Kidney (tissue), 13 donors: ENCODE measurements at regions not wholly inside any gene's neighbourhood (a gene's known extent, or its start where the extent isn't known, plus 50 kb on each side); places are given as distances from the start of the nearest gene placed in this dataset.

ENCODE experiments used
- DNase-seq, 5 donors: peaks; one replicate each; pipeline ENCODE4 v3.0.0-alpha.2; 2013 to 2020
- FAIRE-seq: peaks from 2 replicates; lab custom pipeline; 2012; peaks lifted over from hg19 to GRCh38; lab: Jason Lieb, UNC
- H3K27ac ChIP-seq, 2 donors: one replicate each; pipeline ENCODE4 v1.7.0; 2013; ENCODE audit warnings: low read depth in 2 of 2, low read length in 2 of 2, inconsistent platforms in 1 of 2
- H3K27me3 ChIP-seq: one replicate; pipeline ENCODE4 v1.7.1; 2013; ENCODE audit warnings: low read length, inconsistent platforms; ENCODE audit not compliant: control insufficient read depth, insufficient read depth
- H3K36me3 ChIP-seq, 3 donors: one replicate each; pipeline versions ENCODE4 v1.7.0 to v1.7.1; 2013; ENCODE audit warnings: low read length in 3 of 3, control low read depth in 1 of 3, inconsistent platforms in 1 of 3; ENCODE audit not compliant: insufficient read depth in 3 of 3, control insufficient read depth in 2 of 3
- H3K4me1 ChIP-seq, 3 donors: one replicate each; pipeline versions ENCODE4 v1.7.0 to v1.7.1; 2013; ENCODE audit warnings: low read length in 3 of 3, inconsistent platforms in 1 of 3, low read depth in 1 of 3; ENCODE audit not compliant: control insufficient read depth in 2 of 3, insufficient read depth in 2 of 3
- H3K4me3 ChIP-seq, 3 donors: one replicate each; pipeline versions ENCODE4 v1.7.0 to v1.8.1; 2013; ENCODE audit warnings: low read length in 3 of 3, control low read depth in 1 of 3, inconsistent platforms in 1 of 3
- H3K9ac ChIP-seq, 3 donors: one replicate each; pipeline versions ENCODE4 v1.7.0 to v1.7.1; 2013; ENCODE audit warnings: low read length in 3 of 3, control low read depth in 1 of 3, inconsistent platforms in 1 of 3
- H3K9me3 ChIP-seq, 3 donors: one replicate each; pipeline versions ENCODE4 v1.7.0 to v1.7.1; 2013; ENCODE audit warnings: low read length in 3 of 3, control low read depth in 1 of 3, inconsistent platforms in 1 of 3; ENCODE audit not compliant: control insufficient read depth in 2 of 3, insufficient read depth in 1 of 3
- CTCF ChIP-seq: IDR thresholded peaks from 3 replicates; pipeline ENCODE4 v1.5.1; 2012; ENCODE audit warnings: mild to moderate bottlenecking, moderate library complexity, borderline replicate concordance; ENCODE audit not compliant: insufficient read depth; ENCODE audit errors: extremely low read depth
- intact Hi-C: fragments of 100-400 bp; cut with DNase I; formaldehyde crosslinking; loops from one replicate; pipeline ENCODE4 v1.11.1; 2022
- donor health status: control.
- donor health status: control.
- donor health status: control.
- donor health status: control.
- donor health status: control.
- donor health status: DM: yes; HTN: yes; CAD: no.
- donor health status: Normal renal cell carcinoma (clear cell type).

GRCh38 chr11:12598330-12599256, 75.6 kb upstream of the TEAD1 start:
- no peak for TF ChIP-seq CTCF
- FAIRE-seq: no peak
- intact Hi-C loops: no loop called here
- Histone ChIP-seq H3K4me3 (no peak overlapping the region), H3K36me3 (no peaks in the 10 kb centered on the region), H3K9me3 (no peaks in the 10 kb centered on the region), H3K27ac (no peak overlapping the region), H3K9ac (no peak overlapping the region), H3K27me3 (no peaks in the 10 kb centered on the region), H3K4me1 (peaks cover 0 to 3% (median 2%) of the 10 kb centered on the region in 3 donors)
- DNase-seq: no peak

GRCh38 chr11:12599408-12600143, 74.6 kb upstream of the TEAD1 start:
- Histone ChIP-seq H3K9me3 (no peaks in the 10 kb centered on the region), H3K4me1 (peaks cover 0 to 3% (median 2%) of the 10 kb centered on the region in 3 donors), H3K4me3 (no peak overlapping the region), H3K36me3 (no peaks in the 10 kb centered on the region), H3K27me3 (no peaks in the 10 kb centered on the region), H3K9ac (no peak overlapping the region), H3K27ac (no peak overlapping the region)
- no peak for FAIRE-seq
- intact Hi-C loops: no loop called here
- TF ChIP-seq CTCF: peak; percentile 58
- peak in 4 of 5 donors; percentile 19 to 76 (median 37) for DNase-seq

GRCh38 chr11:12600829-12601228, 73.4 kb upstream of the TEAD1 start:
- DNase-seq: peak in 3 of 5 donors; percentile 44 to 64 (median 56)
- Histone ChIP-seq H3K4me3 (no peak overlapping the region), H3K9me3 (no peaks in the 10 kb centered on the region), H3K36me3 (no peaks in the 10 kb centered on the region), H3K27ac (no peak overlapping the region), H3K9ac (no peak overlapping the region), H3K4me1 (peaks cover 0 to 3% (median 2%) of the 10 kb centered on the region in 3 donors), H3K27me3 (no peaks in the 10 kb centered on the region)
- FAIRE-seq: no peak
- intact Hi-C loops: no loop called here
- no peak for TF ChIP-seq CTCF
